OCI-LY7 (cell line): ENCODE measurements at regions not wholly inside any gene's neighbourhood (a gene's known extent, or its start where the extent isn't known, plus 50 kb on each side); places are given as distances from the start of the nearest gene placed in this dataset.

ENCODE experiments used
- BruUV-seq: library from RNA; stranded (reverse); fragments of 400-500 nt; replicated peaks from 2 replicates; lab custom pipeline; 2021; lab: Mats Ljungman, UMichigan
- CTCF ChIA-PET: fragments of 300-600 bp; sonication (Branson Sonifier 250); formaldehyde crosslinking; loops from one replicate; lab custom pipeline; 2022; ENCODE audit warnings: antibody characterized with exemption; ENCODE audit not compliant: unreplicated experiment; lab: Charles Lee
- POLR2A ChIA-PET: fragments of 300-600 bp; sonication (Branson Sonifier 250); formaldehyde crosslinking; loops from one replicate; lab custom pipeline; 2022; ENCODE audit warnings: antibody characterized with exemption; lab: Charles Lee
- DNase-seq: peaks from one replicate; pipeline ENCODE4 v3.0.0-alpha.2; 2015; ENCODE audit warnings: low spot score
- H2AFZ ChIP-seq: fragments of 200-600 bp; sonication (generic), shearing (Covaris generic); 2 replicates; pipeline ENCODE4 v1.6.1; 2014; ENCODE audit warnings: mild to moderate bottlenecking, antibody characterized with exemption, low read length, moderate library complexity
- H3K27ac ChIP-seq: fragments of 200-600 bp; sonication (generic); 2 replicates; pipeline ENCODE4 v1.5.1; 2014; ENCODE audit warnings: mixed run types, low read depth, mild to moderate bottlenecking, moderate library complexity, low read length, inconsistent platforms; ENCODE audit not compliant: poor library complexity, severe bottlenecking
- H3K36me3 ChIP-seq: fragments of 200-600 bp; sonication (generic); 2 replicates; pipeline ENCODE4 v1.6.1; 2014; ENCODE audit warnings: mild to moderate bottlenecking, antibody characterized with exemption, low read length, moderate library complexity, mixed read lengths; ENCODE audit not compliant: insufficient read depth
- H3K4me1 ChIP-seq: fragments of 200-600 bp; sonication (generic); 2 replicates; pipeline ENCODE4 v1.5.1; 2014; ENCODE audit warnings: mild to moderate bottlenecking, low read length; ENCODE audit not compliant: insufficient read depth, poor library complexity, severe bottlenecking
- H3K4me2 ChIP-seq: fragments of 200-600 bp; sonication (generic); 2 replicates; pipeline ENCODE4 v1.6.1; 2014; ENCODE audit warnings: mild to moderate bottlenecking, low read length
- H3K4me3 ChIP-seq: fragments of 200-600 bp; sonication (generic); 2 replicates; pipeline ENCODE4 v1.5.1; 2014; ENCODE audit warnings: mild to moderate bottlenecking, low read depth, low read length; ENCODE audit not compliant: poor library complexity, severe bottlenecking
- H3K79me2 ChIP-seq: fragments of 200-600 bp; sonication (generic); 2 replicates; pipeline ENCODE4 v1.6.1; 2016; ENCODE audit warnings: low read depth, mild to moderate bottlenecking, low read length, moderate library complexity, mixed read lengths; ENCODE audit not compliant: insufficient read depth
- H3K9me2 ChIP-seq: fragments of 200-600 bp; sonication (generic); 2 replicates; pipeline ENCODE4 v1.6.1; 2016; ENCODE audit warnings: mild to moderate bottlenecking, low read length, mixed read lengths; ENCODE audit not compliant: insufficient read depth
- H3K9me3 ChIP-seq: fragments of 200-600 bp; sonication (generic); 2 replicates; pipeline ENCODE4 v1.6.1; 2014; ENCODE audit warnings: mild to moderate bottlenecking, mixed run types, low read length, mixed read lengths
- H4K20me1 ChIP-seq: fragments of 200-600 bp; sonication (generic); 2 replicates; pipeline ENCODE4 v1.6.1; 2014; ENCODE audit warnings: mild to moderate bottlenecking, antibody characterized with exemption, low read length, moderate library complexity, mixed read lengths; ENCODE audit not compliant: insufficient read depth
- CTCF ChIP-seq: fragments of 200-600 bp; sonication (generic); conservative IDR thresholded peaks from 2 replicates; pipeline ENCODE4 v1.5.1; 2014; ENCODE audit warnings: mild to moderate bottlenecking, antibody characterized with exemption, low read length, moderate library complexity, mixed read lengths
- EZH2phosphoT487 ChIP-seq: fragments of 200-600 bp; sonication (generic); IDR thresholded peaks from 2 replicates; pipeline ENCODE4 v1.6.1; 2018; ENCODE audit warnings: low read depth, borderline replicate concordance, mild to moderate bottlenecking, mixed run types, antibody characterized with exemption, low read length, moderate library complexity, mixed read lengths
- intact Hi-C: fragments of 100-400 bp; cut with micrococcal nuclease; formaldehyde crosslinking; loops from one replicate; pipeline ENCODE4 v1.10.0; 2022; ENCODE audit not compliant: unreplicated experiment

DNA sequence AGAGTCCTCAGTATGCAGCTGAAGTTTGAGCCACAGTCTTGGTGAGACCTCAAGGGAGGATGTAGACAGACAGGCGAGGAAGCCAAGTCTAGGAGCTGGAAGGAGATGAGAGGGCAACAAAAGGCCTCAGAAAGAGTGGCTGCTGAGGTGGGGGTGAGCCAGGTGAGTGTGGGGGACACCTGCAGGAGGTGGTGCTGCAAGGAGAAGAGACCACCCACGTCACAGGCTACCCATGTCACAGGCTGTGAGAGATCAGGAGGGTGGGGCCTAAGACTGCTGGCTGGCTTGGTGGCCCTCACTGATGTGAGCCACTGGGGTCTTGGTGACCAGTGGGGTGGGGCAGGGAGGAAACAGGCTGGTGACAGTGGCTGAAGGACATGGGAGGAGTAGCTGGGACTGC is 97.3 kb downstream of the KIF26A start:
- Histone ChIP-seq H2AFZ (no peak overlapping the region), H3K4me3 (no peak overlapping the region), H3K9me2 (no peaks in the 10 kb centered on the region), H3K79me2 (no peaks in the 10 kb centered on the region), H3K9me3 (peaks cover 21% of the 10 kb centered on the region), H3K36me3 (no peaks in the 10 kb centered on the region), H3K4me2 (no peak overlapping the region), H3K4me1 (peaks cover 17% of the 10 kb centered on the region), H4K20me1 (no peaks in the 10 kb centered on the region), H3K27ac (no peak overlapping the region)
- intact Hi-C loops: no loop called here
- ChIA-PET POLR2A (no interaction called here), CTCF (interaction anchor here (0.7 kb wide), 1 partner anchor 328 kb away, joined by 5 read pairs; no protein-coding TSS in a partner anchor)
- BruUV-seq: no TSS peak
- TF ChIP-seq EZH2phosphoT487 (no peak), CTCF (no peak)
- no peak for DNase-seq

- Histone ChIP-seq H3K4me3 (no peak overlapping the region), H3K4me1 (peaks cover 27% of the 10 kb centered on the region), H3K27ac (no peak overlapping the region), H3K79me2 (no peaks in the 10 kb centered on the region), H3K4me2 (no peak overlapping the region), H3K9me2 (no peaks in the 10 kb centered on the region), H3K36me3 (no peaks in the 10 kb centered on the region), H3K9me3 (peaks cover 21% of the 10 kb centered on the region), H4K20me1 (no peaks in the 10 kb centered on the region), H2AFZ (no peak overlapping the region)
- intact Hi-C loops: no loop called here
- TF ChIP-seq CTCF (no peak), EZH2phosphoT487 (no peak)
- ChIA-PET CTCF (no interaction called here), POLR2A (no interaction called here)
- no TSS peak for BruUV-seq
- DNase-seq: no peak
Observed at GRCh38 chr14:104237651-104238423, 99.5 kb downstream of the KIF26A start.

GRCh38 chr14:104238424-104239184 is 100.2 kb downstream of the KIF26A start:
- BruUV-seq: no TSS peak
- no peak overlapping the region for H3K27ac ChIP-seq
- no peaks in the 10 kb centered on the region for H3K36me3 ChIP-seq
- no peak for TF ChIP-seq EZH2phosphoT487
- no peak for TF ChIP-seq CTCF
- peaks cover 29% of the 10 kb centered on the region for H3K4me1 ChIP-seq
- POLR2A ChIA-PET: no interaction called here
- no peak for DNase-seq
- H2AFZ ChIP-seq: no peak overlapping the region
- intact Hi-C loops: no loop called here
- no peaks in the 10 kb centered on the region for H4K20me1 ChIP-seq
- CTCF ChIA-PET: no interaction called here
- H3K9me2 ChIP-seq: no peaks in the 10 kb centered on the region
- H3K4me2 ChIP-seq: no peak overlapping the region
- H3K4me3 ChIP-seq: no peak overlapping the region
- H3K9me3 ChIP-seq: peaks cover 15% of the 10 kb centered on the region
- no peaks in the 10 kb centered on the region for H3K79me2 ChIP-seq
